ENCODE measurements at regions not wholly inside any gene's neighbourhood (a gene's known extent, or its start where the extent isn't known, plus 50 kb on each side); places are given as distances from the start of the nearest gene placed in this dataset.

GRCh38 chr18:45441110-45441847 lies 174.0 kb upstream of the SLC14A2 start:
- TF ChIP-seq CTCF (IDR thresholded peaks at IDR 0.05) (peak; percentile 19 to 20 (median 20)), POLR2A (IDR thresholded peaks at IDR 0.05) (no peak)

All from right lobe of liver (tissue), 4 donors.